Suprapubic skin (tissue), 4 donors: ENCODE measurements at regions not wholly inside any gene's neighbourhood (a gene's known extent, or its start where the extent isn't known, plus 50 kb on each side); places are given as distances from the start of the nearest gene placed in this dataset.

Experiments
- DNase-seq, 2 donors: peaks; one replicate each; pipeline ENCODE4 v3.0.0-alpha.2; 2019; ENCODE audit warnings: low spot score in 2 of 2
- H3K27ac ChIP-seq: fragments of 200-600 bp; sonication (generic); one replicate; pipeline ENCODE4 v1.5.1; 2019
- H3K27me3 ChIP-seq: fragments of 200-600 bp; sonication (generic); one replicate; pipeline ENCODE4 v1.5.1; 2019
- H3K36me3 ChIP-seq: fragments of 200-600 bp; sonication (generic); one replicate; pipeline ENCODE4 v1.5.1; 2019
- H3K4me1 ChIP-seq: fragments of 200-600 bp; sonication (generic); one replicate; pipeline ENCODE4 v1.5.1; 2019
- H3K4me3 ChIP-seq: fragments of 200-600 bp; sonication (generic); one replicate; pipeline ENCODE4 v1.5.1; 2019; ENCODE audit warnings: mild to moderate bottlenecking
- H3K9me3 ChIP-seq: fragments of 200-600 bp; sonication (generic); one replicate; pipeline ENCODE4 v1.5.1; 2019
- CTCF ChIP-seq, 2 donors: fragments of 200-600 bp in 1 of 2; fragments of 450-650 bp in 1 of 2; sonication (generic) in 1 of 2; IDR thresholded peaks; one replicate each; pipeline ENCODE4 v1.5.1; 2016 to 2019; ENCODE audit warnings: antibody characterized with exemption in 2 of 2, mild to moderate bottlenecking in 1 of 2, moderate library complexity in 1 of 2
- EP300 ChIP-seq: sonication (generic); formaldehyde crosslinking; IDR thresholded peaks from one replicate; pipeline ENCODE4 v1.6.1; 2017; ENCODE audit warnings: antibody characterized with exemption
- POLR2A ChIP-seq, 2 donors: fragments of 450-650 bp; IDR thresholded peaks; one replicate each; pipeline ENCODE4 v1.6.1; 2017; ENCODE audit warnings: antibody characterized with exemption in 2 of 2, mild to moderate bottlenecking in 2 of 2, moderate library complexity in 2 of 2
- POLR2AphosphoS5 ChIP-seq, 3 donors: sonication (generic); formaldehyde crosslinking; IDR thresholded peaks; one replicate each; pipeline ENCODE4 v1.6.1; 2017; ENCODE audit warnings: antibody characterized with exemption in 3 of 3
- WGBS: methylation state at CpG from one replicate; pipeline ENCODE4 v1.1.5; 2018; 5-methylcytosine and 5-hydroxymethylcytosine counted together

GRCh38 chrX:42496239-42496638, 281.7 kb downstream of the PPP1R2C start:
- Histone ChIP-seq H3K4me1 (no peaks in the 10 kb centered on the region), H3K9me3 (no peaks in the 10 kb centered on the region), H3K4me3 (no peak overlapping the region), H3K36me3 (no peaks in the 10 kb centered on the region), H3K27ac (no peak overlapping the region), H3K27me3 (no peaks in the 10 kb centered on the region)
- DNase-seq, result no peak
- TF ChIP-seq EP300, result no peak
- TF ChIP-seq POLR2A (IDR thresholded peaks at IDR 0.05), result no peak
- no peak for TF ChIP-seq CTCF (IDR thresholded peaks at IDR 0.05)
- TF ChIP-seq POLR2AphosphoS5 (IDR thresholded peaks at IDR 0.05), result no peak

GRCh38 chrX:42495139-42495538, 282.8 kb downstream of the PPP1R2C start:
- no peak overlapping the region for H3K27ac ChIP-seq
- TF ChIP-seq EP300, result no peak
- no peaks in the 10 kb centered on the region for H3K27me3 ChIP-seq
- no peak overlapping the region for H3K4me3 ChIP-seq
- H3K4me1 ChIP-seq, result no peaks in the 10 kb centered on the region
- DNase-seq, result no peak
- WGBS, result 79% methylated on average over 7 of the region's 7 CpGs
- no peaks in the 10 kb centered on the region for H3K36me3 ChIP-seq
- H3K9me3 ChIP-seq, result no peaks in the 10 kb centered on the region

- H3K9me3 ChIP-seq, result no peaks in the 10 kb centered on the region
- H3K27ac ChIP-seq, result no peak overlapping the region
- no peak for DNase-seq
- WGBS, result 62% methylated on average over 2 of the region's 2 CpGs
- H3K4me3 ChIP-seq, result no peak overlapping the region
- no peaks in the 10 kb centered on the region for H3K4me1 ChIP-seq
- H3K27me3 ChIP-seq, result no peaks in the 10 kb centered on the region
- H3K36me3 ChIP-seq, result no peaks in the 10 kb centered on the region
- no peak for TF ChIP-seq EP300
- TF ChIP-seq POLR2AphosphoS5 (IDR thresholded peaks at IDR 0.05), result no peak
- no peak for TF ChIP-seq CTCF (IDR thresholded peaks at IDR 0.05)
- TF ChIP-seq POLR2A (IDR thresholded peaks at IDR 0.05), result no peak
Observed at GRCh38 chrX:42491137-42491907, 286.6 kb downstream of the PPP1R2C start.

GRCh38 chrX:42490111-42490510, 287.9 kb downstream of the PPP1R2C start:
- WGBS, result 57% methylated on average over 3 of the region's 3 CpGs
- Histone ChIP-seq H3K36me3 (no peaks in the 10 kb centered on the region), H3K4me1 (no peaks in the 10 kb centered on the region), H3K27me3 (no peaks in the 10 kb centered on the region), H3K4me3 (no peak overlapping the region), H3K9me3 (no peaks in the 10 kb centered on the region), H3K27ac (no peak overlapping the region)
- TF ChIP-seq CTCF (IDR thresholded peaks at IDR 0.05) (no peak), EP300 (no peak), POLR2A (IDR thresholded peaks at IDR 0.05) (no peak), POLR2AphosphoS5 (IDR thresholded peaks at IDR 0.05) (no peak)
- DNase-seq, result no peak

- H3K36me3 ChIP-seq, result no peaks in the 10 kb centered on the region
- no peak for DNase-seq
- H3K27me3 ChIP-seq, result no peaks in the 10 kb centered on the region
- H3K4me1 ChIP-seq, result no peaks in the 10 kb centered on the region
- no peaks in the 10 kb centered on the region for H3K9me3 ChIP-seq
- no peak overlapping the region for H3K27ac ChIP-seq
- WGBS, result 33% methylated on average over 2 of the region's 2 CpGs
- H3K4me3 ChIP-seq, result no peak overlapping the region
- TF ChIP-seq EP300 (no peak), CTCF (IDR thresholded peaks at IDR 0.05) (no peak), POLR2AphosphoS5 (IDR thresholded peaks at IDR 0.05) (no peak), POLR2A (IDR thresholded peaks at IDR 0.05) (no peak)
Observed at GRCh38 chrX:42485601-42486000, 292.4 kb downstream of the PPP1R2C start.

GRCh38 chrX:42484233-42484632, 293.7 kb downstream of the PPP1R2C start:
- no peak for TF ChIP-seq CTCF (IDR thresholded peaks at IDR 0.05)
- no peak for TF ChIP-seq EP300
- TF ChIP-seq POLR2A (IDR thresholded peaks at IDR 0.05), result no peak
- Histone ChIP-seq H3K27me3 (no peaks in the 10 kb centered on the region), H3K36me3 (no peaks in the 10 kb centered on the region), H3K27ac (no peak overlapping the region), H3K9me3 (no peaks in the 10 kb centered on the region), H3K4me1 (no peaks in the 10 kb centered on the region), H3K4me3 (no peak overlapping the region)
- WGBS, result 97% methylated on average over 1 of the region's 1 CpG
- DNase-seq, result no peak
